ENCODE measurements at regions not wholly inside any gene's neighbourhood (a gene's known extent, or its start where the extent isn't known, plus 50 kb on each side); places are given as distances from the start of the nearest gene placed in this dataset.

DNA sequence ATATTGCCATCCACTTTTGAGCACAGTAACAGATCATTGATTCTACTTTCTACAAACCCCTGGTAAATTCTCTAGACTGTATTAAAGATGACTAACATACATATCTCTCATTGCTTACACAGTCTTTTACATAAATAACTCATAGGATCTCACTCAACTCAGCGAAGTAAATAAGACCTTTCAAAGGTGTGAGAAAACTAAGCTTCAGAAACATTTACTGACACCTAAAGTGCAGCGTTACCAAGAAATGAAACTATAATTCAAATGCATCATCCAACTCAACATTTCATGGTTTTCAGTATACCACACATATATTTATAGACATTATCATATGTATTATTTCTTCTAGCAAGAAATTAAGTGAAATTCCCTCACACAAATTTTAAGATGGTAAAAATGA is 189.8 kb downstream of the METTL4 start:
- TF ChIP-seq POLR2AphosphoS5 (IDR thresholded peaks at IDR 0.05) (no peak), POLR2A (IDR thresholded peaks at IDR 0.05) (no peak), EP300 (IDR thresholded peaks at IDR 0.05) (no peak)
- TF ChIP-seq, protein P1, sequence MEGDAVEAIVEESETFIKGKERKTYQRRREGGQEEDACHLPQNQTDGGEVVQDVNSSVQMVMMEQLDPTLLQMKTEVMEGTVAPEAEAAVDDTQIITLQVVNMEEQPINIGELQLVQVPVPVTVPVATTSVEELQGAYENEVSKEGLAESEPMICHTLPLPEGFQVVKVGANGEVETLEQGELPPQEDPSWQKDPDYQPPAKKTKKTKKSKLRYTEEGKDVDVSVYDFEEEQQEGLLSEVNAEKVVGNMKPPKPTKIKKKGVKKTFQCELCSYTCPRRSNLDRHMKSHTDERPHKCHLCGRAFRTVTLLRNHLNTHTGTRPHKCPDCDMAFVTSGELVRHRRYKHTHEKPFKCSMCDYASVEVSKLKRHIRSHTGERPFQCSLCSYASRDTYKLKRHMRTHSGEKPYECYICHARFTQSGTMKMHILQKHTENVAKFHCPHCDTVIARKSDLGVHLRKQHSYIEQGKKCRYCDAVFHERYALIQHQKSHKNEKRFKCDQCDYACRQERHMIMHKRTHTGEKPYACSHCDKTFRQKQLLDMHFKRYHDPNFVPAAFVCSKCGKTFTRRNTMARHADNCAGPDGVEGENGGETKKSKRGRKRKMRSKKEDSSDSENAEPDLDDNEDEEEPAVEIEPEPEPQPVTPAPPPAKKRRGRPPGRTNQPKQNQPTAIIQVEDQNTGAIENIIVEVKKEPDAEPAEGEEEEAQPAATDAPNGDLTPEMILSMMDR (IDR thresholded peaks at IDR 0.05): no peak

All from sigmoid colon (tissue), 4 donors.